Endothelial cell of hepatic sinusoid (primary cell): ENCODE measurements at regions not wholly inside any gene's neighbourhood (a gene's known extent, or its start where the extent isn't known, plus 50 kb on each side); places are given as distances from the start of the nearest gene placed in this dataset.
"Not testable (repeated sequence)": the region's sequence is repeated elsewhere in the genome, so short reads cannot be mapped to it uniquely, and the experiment has no call there.

ENCODE experiments used
- in situ Hi-C: cut with HindIII; loops from 2 replicates; pipeline ENCODE4 v1.10.0; 2017; ENCODE audit warnings: low sequenced_read_pairs

- in situ Hi-C loops = no loop called here
These were observed 440.0 kb downstream of the PCDH7 start for GRCh38 chr4:31160146-31160545.

GRCh38 chr4:31169846-31170245, 449.7 kb downstream of the PCDH7 start:
- in situ Hi-C loops = no loop called here

- in situ Hi-C loops = no loop called here
These were observed 451.2 kb downstream of the PCDH7 start for GRCh38 chr4:31171362-31171761.

- in situ Hi-C loops = no loop called here
These were observed 455.2 kb downstream of the PCDH7 start for GRCh38 chr4:31175242-31175910.

GRCh38 chr4:31183256-31183655, 463.1 kb downstream of the PCDH7 start:
- in situ Hi-C loops = no loop called here

GRCh38 chr4:31185014-31185585, 464.9 kb downstream of the PCDH7 start:
- in situ Hi-C loops = no loop called here

- in situ Hi-C loops = no loop called here
These were observed 467.8 kb downstream of the PCDH7 start for GRCh38 chr4:31187979-31188378.

- in situ Hi-C loops = no loop called here
These were observed 469.8 kb downstream of the PCDH7 start for GRCh38 chr4:31189938-31190337.

GRCh38 chr4:31190671-31191070, 470.5 kb downstream of the PCDH7 start:
- in situ Hi-C loops = no loop called here

GRCh38 chr4:31192341-31192740, 472.2 kb downstream of the PCDH7 start:
- in situ Hi-C loops = no loop called here

GRCh38 chr4:31193521-31193920, 473.4 kb downstream of the PCDH7 start:
- in situ Hi-C loops = no loop called here

GRCh38 chr4:31194823-31195222, 474.7 kb downstream of the PCDH7 start:
- in situ Hi-C loops = no loop called here

- in situ Hi-C loops = no loop called here
These were observed 479.5 kb downstream of the PCDH7 start for GRCh38 chr4:31199644-31200043.

- in situ Hi-C loops = not testable (repeated sequence)
These were observed 481.9 kb downstream of the PCDH7 start for GRCh38 chr4:31202054-31202453.

- in situ Hi-C loops = no loop called here
These were observed 484.7 kb downstream of the PCDH7 start for GRCh38 chr4:31204874-31205273.

GRCh38 chr4:31220921-31221320, 500.8 kb downstream of the PCDH7 start:
- in situ Hi-C loops = no loop called here

GRCh38 chr4:31228068-31228467, 507.9 kb downstream of the PCDH7 start:
- in situ Hi-C loops = no loop called here

- in situ Hi-C loops = no loop called here
These were observed 510.4 kb downstream of the PCDH7 start for GRCh38 chr4:31230594-31230993.

GRCh38 chr4:31234494-31234893, 514.3 kb downstream of the PCDH7 start:
- in situ Hi-C loops = no loop called here

- in situ Hi-C loops = no loop called here
These were observed 514.7 kb downstream of the PCDH7 start for GRCh38 chr4:31234901-31235300.

- in situ Hi-C loops = no loop called here
These were observed 516.0 kb downstream of the PCDH7 start for GRCh38 chr4:31236020-31236638.

- in situ Hi-C loops = no loop called here
These were observed 516.5 kb downstream of the PCDH7 start for GRCh38 chr4:31236639-31237173.
